Fibroblast of the aortic adventitia (primary cell): ENCODE measurements at regions not wholly inside any gene's neighbourhood (a gene's known extent, or its start where the extent isn't known, plus 50 kb on each side); places are given as distances from the start of the nearest gene placed in this dataset.

Experiments used
- DNase-seq: peaks from one replicate; pipeline ENCODE4 v3.0.0-alpha.2; 2010; ENCODE audit warnings: low read depth
- H3K4me3 ChIP-seq: 2 replicates; pipeline ENCODE4 v1.5.1; 2011; ENCODE audit warnings: low read depth, mild to moderate bottlenecking, control low read depth, low read length, moderate library complexity
- CTCF ChIP-seq: IDR thresholded peaks from 2 replicates; pipeline ENCODE4 v1.5.1; 2011; ENCODE audit warnings: mild to moderate bottlenecking, low read length, control low read depth, inconsistent platforms; ENCODE audit not compliant: insufficient read depth

- DNase-seq = no peak
- H3K4me3 ChIP-seq = no peak overlapping the region
- TF ChIP-seq CTCF = no peak
These were observed 217.2 kb downstream of the LACC1 start for GRCh38 chr13:44096901-44097300.

GRCh38 chr13:44098559-44098958, 218.9 kb downstream of the LACC1 start:
- no peak for DNase-seq
- no peak for TF ChIP-seq CTCF
- no peak overlapping the region for H3K4me3 ChIP-seq

GRCh38 chr13:44101347-44102083, 221.8 kb downstream of the LACC1 start:
- TF ChIP-seq CTCF = no peak

GRCh38 chr13:44103429-44104196, 223.9 kb downstream of the LACC1 start:
- H3K4me3 ChIP-seq = no peak overlapping the region
- TF ChIP-seq CTCF = no peak
- no peak for DNase-seq

More at GRCh38 chr13:44101347-44102083, 221.8 kb downstream of the LACC1 start:
- H3K4me3 ChIP-seq = no peak overlapping the region
- DNase-seq = no peak

- no peak for TF ChIP-seq CTCF
- no peak for DNase-seq
- H3K4me3 ChIP-seq = no peak overlapping the region
These were observed 224.4 kb downstream of the LACC1 start for GRCh38 chr13:44104197-44104490.

GRCh38 chr13:44104969-44105368, 225.3 kb downstream of the LACC1 start:
- DNase-seq = no peak
- no peak overlapping the region for H3K4me3 ChIP-seq
- no peak for TF ChIP-seq CTCF
